H1 (cell line): ENCODE measurements at regions not wholly inside any gene's neighbourhood (a gene's known extent, or its start where the extent isn't known, plus 50 kb on each side); places are given as distances from the start of the nearest gene placed in this dataset.

Experiments
- CTCF ChIA-PET: fragments of 300-600 bp; sonication (Branson Sonifier 250); formaldehyde crosslinking; loops from one replicate; lab custom pipeline; 2021; ENCODE audit not compliant: partially characterized antibody; lab: Charles Lee
- POLR2A ChIA-PET: fragments of 300-600 bp; sonication (Branson Sonifier 250); formaldehyde crosslinking; loops from one replicate; lab custom pipeline; 2021; ENCODE audit warnings: inconsistent platforms; ENCODE audit not compliant: partially characterized antibody; lab: Charles Lee
- DNase-seq, 2 experiments: peaks; one replicate each; pipeline versions ENCODE4 v3.0.0 to v3.0.0-alpha.2; 2010 to 2022; ENCODE audit warnings: low spot score in 2 of 2, low read depth in 1 of 2, mixed read lengths in 1 of 2
- FAIRE-seq: peaks from 2 replicates; lab custom pipeline; 2011; peaks lifted over from hg19 to GRCh38; lab: Jason Lieb, UNC
- H2AFZ ChIP-seq: 2 replicates; pipeline ENCODE4 v1.8.1; 2012; ENCODE audit warnings: low read length, inconsistent platforms
- H2AK5ac ChIP-seq: 2 replicates; pipeline ENCODE4 v1.6.1; 2013; ENCODE audit warnings: low read depth, low read length
- H2BK120ac ChIP-seq: replicated peaks from 2 replicates; pipeline ENCODE3; 2013; ENCODE audit warnings: low read depth, low read length, inconsistent platforms
- H2BK12ac ChIP-seq: 2 replicates; pipeline ENCODE4 v1.6.1; 2013; ENCODE audit warnings: low read depth, low read length
- H2BK15ac ChIP-seq: 2 replicates; pipeline ENCODE4 v1.6.1; 2013; ENCODE audit warnings: low read length
- H2BK20ac ChIP-seq: 2 replicates; pipeline ENCODE4 v1.6.1; 2013; ENCODE audit warnings: low read length
- H2BK5ac ChIP-seq: 2 replicates; pipeline ENCODE4 v1.6.1; 2013; ENCODE audit warnings: low read depth, low read length
- H3K14ac ChIP-seq: 2 replicates; pipeline ENCODE4 v1.6.1; 2013; ENCODE audit warnings: inconsistent platforms; ENCODE audit not compliant: insufficient read length
- H3K18ac ChIP-seq: 2 replicates; pipeline ENCODE4 v1.6.1; 2013; ENCODE audit warnings: low read length; ENCODE audit errors: extremely low read depth
- H3K23ac ChIP-seq: 2 replicates; pipeline ENCODE4 v1.6.1; 2013; ENCODE audit warnings: inconsistent platforms; ENCODE audit not compliant: insufficient read length
- H3K23me2 ChIP-seq: 2 replicates; pipeline ENCODE4 v1.6.1; 2013; ENCODE audit warnings: low read depth, low read length
- H3K27ac ChIP-seq: 2 replicates; pipeline ENCODE4 v1.6.1; 2011; ENCODE audit warnings: low read depth, low read length, inconsistent platforms
- H3K27me3 ChIP-seq, 4 experiments: replicated peaks in 1 of 4; 1 replicate in 1 of 4; 2 replicates in 3 of 4; pipeline versions ENCODE4 v1.6.1 to v1.8.1; 2011 to 2013; ENCODE audit warnings: low read length in 3 of 4, mild to moderate bottlenecking in 3 of 4, inconsistent platforms in 2 of 4, mixed read lengths in 2 of 4, moderate library complexity in 1 of 4; ENCODE audit not compliant: control insufficient read depth in 3 of 4, insufficient read depth in 3 of 4; ENCODE audit errors: extremely low read depth in 1 of 4
- H3K36me3 ChIP-seq, 4 experiments: 2 replicates each; pipeline versions ENCODE4 v1.6.1 to v1.8.1; 2011 to 2013; ENCODE audit warnings: mild to moderate bottlenecking in 4 of 4, low read length in 3 of 4, moderate library complexity in 2 of 4, control low read depth in 1 of 4, inconsistent platforms in 1 of 4; ENCODE audit not compliant: insufficient read depth in 4 of 4, control insufficient read depth in 2 of 4
- H3K4ac ChIP-seq: replicated peaks from 2 replicates; pipeline ENCODE3; 2013; ENCODE audit warnings: low read length, low read depth, mixed read lengths, inconsistent platforms; ENCODE audit not compliant: insufficient read length
- H3K4me1 ChIP-seq, 4 experiments: replicated peaks in 1 of 4; 1 replicate in 1 of 4; 2 replicates in 3 of 4; pipeline versions ENCODE4 v1.6.1 to v1.8.1; 2011 to 2013; ENCODE audit warnings: low read length in 3 of 4, inconsistent platforms in 2 of 4, mixed read lengths in 1 of 4; ENCODE audit not compliant: insufficient read depth in 4 of 4, control insufficient read depth in 3 of 4
- H3K4me2 ChIP-seq, 2 experiments: 2 replicates each; pipeline versions ENCODE4 v1.6.1 to v1.8.1; 2011 to 2013; ENCODE audit warnings: low read depth in 2 of 2, low read length in 2 of 2, control low read depth in 1 of 2, inconsistent platforms in 1 of 2, mild to moderate bottlenecking in 1 of 2; ENCODE audit not compliant: insufficient read depth in 1 of 2
- H3K4me3 ChIP-seq, 4 experiments: fragments of 200-600, 300-600 bp in 1 of 4; sonication (generic), shearing (Covaris generic), sonication (Bioruptor Twin) in 1 of 4; 2 replicates each; pipeline versions ENCODE4 v1.5.1 to v1.8.1; 2011 to 2016; ENCODE audit warnings: low read length in 4 of 4, low read depth in 3 of 4, control low read depth in 2 of 4, inconsistent platforms in 2 of 4, mild to moderate bottlenecking in 2 of 4, mixed read lengths in 1 of 4, moderate library complexity in 1 of 4; ENCODE audit not compliant: insufficient read depth in 2 of 4; ENCODE audit errors: extremely low read depth in 1 of 4
- H3K56ac ChIP-seq: replicated peaks from 2 replicates; pipeline ENCODE3; 2013; ENCODE audit warnings: low read depth, mild to moderate bottlenecking, mixed read lengths, low read length, inconsistent platforms; ENCODE audit not compliant: insufficient read length
- H3K79me1 ChIP-seq: 2 replicates; pipeline ENCODE4 v1.6.1; 2013; ENCODE audit warnings: low read depth, low read length, control low read depth
- H3K79me2 ChIP-seq, 2 experiments: 2 replicates each; pipeline versions ENCODE4 v1.6.1 to v1.8.1; 2012 to 2013; ENCODE audit warnings: low read length in 2 of 2, mild to moderate bottlenecking in 2 of 2, inconsistent platforms in 1 of 2; ENCODE audit not compliant: insufficient read depth in 2 of 2, control insufficient read depth in 1 of 2
- H3K9ac ChIP-seq, 4 experiments: replicated peaks in 1 of 4; 1 replicate in 1 of 4; 2 replicates in 3 of 4; pipeline versions ENCODE4 v1.6.1 to v1.8.1; 2011 to 2013; ENCODE audit warnings: low read depth in 3 of 4, low read length in 3 of 4, control low read depth in 2 of 4, mild to moderate bottlenecking in 2 of 4, moderate library complexity in 2 of 4, inconsistent platforms in 1 of 4; ENCODE audit errors: extremely low read depth in 1 of 4
- H3K9me3 ChIP-seq, 2 experiments: 2 replicates each; pipeline versions ENCODE4 v1.6.1 to v1.8.1; 2012 to 2013; ENCODE audit warnings: mild to moderate bottlenecking in 2 of 2, moderate library complexity in 2 of 2, control low read depth in 1 of 2, inconsistent platforms in 1 of 2, low read depth in 1 of 2, low read length in 1 of 2, mixed read lengths in 1 of 2; ENCODE audit not compliant: insufficient read depth in 2 of 2
- H4K20me1 ChIP-seq, 2 experiments: replicated peaks in 1 of 2; 2 replicates each; pipeline versions ENCODE3 to v1.8.1; 2011 to 2013; ENCODE audit warnings: inconsistent platforms in 2 of 2, low read length in 2 of 2, mild to moderate bottlenecking in 1 of 2; ENCODE audit not compliant: insufficient read depth in 2 of 2, control insufficient read depth in 1 of 2
- H4K5ac ChIP-seq: 2 replicates; pipeline ENCODE4 v1.6.1; 2013; ENCODE audit warnings: low read length, low read depth, mixed read lengths, inconsistent platforms; ENCODE audit not compliant: insufficient read length
- H4K8ac ChIP-seq: 2 replicates; pipeline ENCODE4 v1.8.0; 2013; ENCODE audit warnings: mild to moderate bottlenecking, moderate library complexity, low read length, inconsistent platforms; ENCODE audit not compliant: insufficient read depth; ENCODE audit errors: extremely low read depth
- H4K91ac ChIP-seq: replicated peaks from 2 replicates; pipeline ENCODE3; 2013; ENCODE audit warnings: low read length, mixed read lengths, inconsistent platforms; ENCODE audit not compliant: insufficient read length
- BCL11A ChIP-seq, 2 experiments: IDR thresholded peaks; one replicate each; pipeline ENCODE4 v1.6.1; 2011; ENCODE audit warnings: low read depth in 2 of 2, low read length in 2 of 2, mild to moderate bottlenecking in 2 of 2
- CBX5 ChIP-seq: fragments of 300-800, 300-1000 bp; sonication (generic); IDR thresholded peaks from 2 replicates; pipeline ENCODE4 v1.7.1; 2016; ENCODE audit warnings: antibody characterized with exemption, low read length, low read depth
- EP300 ChIP-seq, 2 experiments: IDR thresholded peaks; 1 replicate in 1 of 2; 2 replicates in 1 of 2; pipeline ENCODE4 v1.6.1; 2011 to 2012; ENCODE audit warnings: low read depth in 2 of 2, low read length in 2 of 2, mild to moderate bottlenecking in 2 of 2, borderline replicate concordance in 1 of 2, inconsistent platforms in 1 of 2, moderate library complexity in 1 of 2
- EZH2 ChIP-seq: fragments of 200-600 bp; sonication (generic); IDR thresholded peaks from 2 replicates; pipeline ENCODE4 v1.7.1; 2012; ENCODE audit warnings: low read depth, mild to moderate bottlenecking, moderate library complexity, low read length, inconsistent platforms; ENCODE audit not compliant: severe bottlenecking
- POLR2A ChIP-seq, 2 experiments: IDR thresholded peaks; 1 replicate in 1 of 2; 2 replicates in 1 of 2; pipeline ENCODE4 v1.6.1; 2011; ENCODE audit warnings: low read depth in 2 of 2, low read length in 2 of 2, mild to moderate bottlenecking in 2 of 2; ENCODE audit errors: control extremely low read depth in 1 of 2
- RBBP5 ChIP-seq: IDR thresholded peaks from 2 replicates; pipeline ENCODE4 v1.7.1; 2012; ENCODE audit warnings: low read depth, mild to moderate bottlenecking, inconsistent platforms, low read length, moderate library complexity, borderline replicate concordance
- RNF2 ChIP-seq: fragments of 200-900, 300-1000 bp; sonication (generic); IDR thresholded peaks from 2 replicates; pipeline ENCODE4 v1.7.1; 2016; ENCODE audit warnings: borderline replicate concordance, low read depth, mild to moderate bottlenecking, antibody characterized with exemption, low read length; ENCODE audit not compliant: poor library complexity, severe bottlenecking; ENCODE audit errors: missing control alignments
- SIN3A ChIP-seq, 2 experiments: IDR thresholded peaks in 1 of 2; conservative IDR thresholded peaks in 1 of 2; 2 replicates each; pipeline ENCODE4 v1.6.1; 2011 to 2012; ENCODE audit warnings: low read length in 2 of 2, improper control_type of control experiment in 1 of 2, low read depth in 1 of 2, mild to moderate bottlenecking in 1 of 2
- ZNF274 ChIP-seq: IDR thresholded peaks from 2 replicates; pipeline ENCODE4 v1.7.0; 2012; ENCODE audit warnings: low read length, borderline replicate concordance; ENCODE audit errors: extremely low read depth
- WGBS, 2 experiments: shearing (Covaris generic) in 1 of 2; methylation state at CpG; one replicate each; pipeline versions ENCODE4 v1.1.6 to v1.1.7; 2013 to 2015; ENCODE audit warnings: low lambda C conversion rate in 2 of 2, mixed read lengths in 2 of 2, inconsistent platforms in 1 of 2, low coverage in 1 of 2, missing lambda C conversion rate in 1 of 2; ENCODE audit not compliant: insufficient replicate concordance in 2 of 2, insufficient coverage in 1 of 2, insufficient read length in 1 of 2; ENCODE audit errors: extremely low coverage in 1 of 2, missing lambda C conversion rate in 1 of 2; 5-methylcytosine and 5-hydroxymethylcytosine counted together
- TF ChIP-seq, protein P1 (sequence below), 3 experiments: IDR thresholded peaks; 1 replicate in 2 of 3; 2 replicates in 1 of 3; pipeline versions ENCODE4 v1.5.1 to v1.6.1; 2011; ENCODE audit warnings: low read length in 3 of 3, mild to moderate bottlenecking in 3 of 3, inconsistent platforms in 2 of 3, low read depth in 1 of 3, moderate library complexity in 1 of 3; ENCODE audit not compliant: insufficient read depth in 1 of 3; ENCODE audit errors: control extremely low read depth in 1 of 3

DNA sequence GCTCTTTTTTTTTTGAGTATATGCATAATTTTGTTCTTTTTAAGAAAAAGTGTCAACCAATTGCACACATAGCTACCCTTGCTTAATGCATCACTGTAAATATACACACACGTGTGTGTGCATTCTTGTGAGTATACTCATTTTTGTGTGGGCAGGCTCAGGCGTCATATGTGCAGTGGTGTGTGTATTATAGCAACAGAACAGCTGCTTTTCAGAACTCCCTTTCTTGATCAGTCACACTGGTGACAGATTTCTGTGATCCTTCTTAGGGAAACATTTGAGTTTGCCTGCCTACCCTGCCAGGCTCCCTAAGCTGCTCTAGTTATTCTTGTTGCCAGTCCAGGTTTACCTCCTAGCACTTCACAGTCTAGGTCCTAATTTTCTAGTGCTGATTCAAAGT, 287.0 kb upstream of the SEMA6A start:
- Histone ChIP-seq H2BK5ac (peak overlapping the region; percentile 79; the same call in 1 of the 2 replicates), H3K23ac (no peak overlapping the region), H2AK5ac (peak overlapping the region; percentile 85), H3K18ac (peak overlapping the region; percentile 26; the same call in 1 of the 2 replicates), H3K4me2 (no peak overlapping the region), H2BK120ac (peak overlapping the region; percentile 88), H2AFZ (no peak overlapping the region), H3K14ac (no peak overlapping the region), H3K9me3 (no peaks in the 10 kb centered on the region), H3K4ac (peak overlapping the region; percentile 33), H3K79me1 (no peaks in the 10 kb centered on the region), H4K8ac (no peak overlapping the region), H3K4me3 (no peak overlapping the region), H2BK20ac (peak overlapping the region; percentile 93), H4K20me1 (no peaks in the 10 kb centered on the region), H2BK15ac (peak overlapping the region; percentile 67; the same call in 1 of the 2 replicates), H2BK12ac (peak overlapping the region; percentile 83), H3K27ac (no peak overlapping the region), H4K5ac (no peak overlapping the region), H4K91ac (peak overlapping the region; percentile 32), H3K79me2 (no peaks in the 10 kb centered on the region), H3K23me2 (no peaks in the 10 kb centered on the region; the same call in 1 of the 2 replicates), H3K56ac (no peak overlapping the region), H3K4me1 (peaks cover 8 to 33% (median 18%) of the 10 kb centered on the region in 4 experiments), H3K36me3 (no peaks in the 10 kb centered on the region), H3K27me3 (no peaks in the 10 kb centered on the region), H3K9ac (no peak overlapping the region)
- 88% methylated on average over 2 of the region's 2 CpGs; no CpG with 5 or more reads in 1 of the 2 experiments for WGBS, 2 experiments
- no peak for DNase-seq
- no peak for FAIRE-seq
- ChIA-PET CTCF (interaction anchor here (1.5 to 1.9 kb wide), 3 partner anchors 24 to 285 kb away, joined by 3 to 6 read pairs (median 4); no protein-coding TSS in a partner anchor), POLR2A (no interaction called here)
- TF ChIP-seq SIN3A (conservative IDR thresholded peaks at IDR 0.05 in 1 of 2, IDR thresholded peaks at IDR 0.05 in 1 of 2; ENCODE audit: low read depth in 1 of 2, low read length in 2 of 2), result no peak
- no peak for TF ChIP-seq BCL11A (IDR thresholded peaks at IDR 0.05; ENCODE audit: low read depth in 2 of 2, low read length in 2 of 2)
- TF ChIP-seq RBBP5, result no peak
- TF ChIP-seq, protein P1, sequence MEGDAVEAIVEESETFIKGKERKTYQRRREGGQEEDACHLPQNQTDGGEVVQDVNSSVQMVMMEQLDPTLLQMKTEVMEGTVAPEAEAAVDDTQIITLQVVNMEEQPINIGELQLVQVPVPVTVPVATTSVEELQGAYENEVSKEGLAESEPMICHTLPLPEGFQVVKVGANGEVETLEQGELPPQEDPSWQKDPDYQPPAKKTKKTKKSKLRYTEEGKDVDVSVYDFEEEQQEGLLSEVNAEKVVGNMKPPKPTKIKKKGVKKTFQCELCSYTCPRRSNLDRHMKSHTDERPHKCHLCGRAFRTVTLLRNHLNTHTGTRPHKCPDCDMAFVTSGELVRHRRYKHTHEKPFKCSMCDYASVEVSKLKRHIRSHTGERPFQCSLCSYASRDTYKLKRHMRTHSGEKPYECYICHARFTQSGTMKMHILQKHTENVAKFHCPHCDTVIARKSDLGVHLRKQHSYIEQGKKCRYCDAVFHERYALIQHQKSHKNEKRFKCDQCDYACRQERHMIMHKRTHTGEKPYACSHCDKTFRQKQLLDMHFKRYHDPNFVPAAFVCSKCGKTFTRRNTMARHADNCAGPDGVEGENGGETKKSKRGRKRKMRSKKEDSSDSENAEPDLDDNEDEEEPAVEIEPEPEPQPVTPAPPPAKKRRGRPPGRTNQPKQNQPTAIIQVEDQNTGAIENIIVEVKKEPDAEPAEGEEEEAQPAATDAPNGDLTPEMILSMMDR (IDR thresholded peaks at IDR 0.05; ENCODE audit: control extremely low read depth in 1 of 3, insufficient read depth in 1 of 3, low read depth in 1 of 3, low read length in 3 of 3), result no peak
- no peak for TF ChIP-seq EP300 (IDR thresholded peaks at IDR 0.05; ENCODE audit: borderline replicate concordance in 1 of 2, low read depth in 2 of 2, low read length in 2 of 2)
- TF ChIP-seq RNF2, result no peak
- TF ChIP-seq EZH2, result no peak
- no peak for TF ChIP-seq ZNF274
- no peak for TF ChIP-seq CBX5
- no peak for TF ChIP-seq POLR2A (IDR thresholded peaks at IDR 0.05; ENCODE audit: control extremely low read depth in 1 of 2, low read depth in 2 of 2, low read length in 2 of 2)
